ENCODE measurements at regions not wholly inside any gene's neighbourhood (a gene's known extent, or its start where the extent isn't known, plus 50 kb on each side); places are given as distances from the start of the nearest gene placed in this dataset.

GRCh38 chr4:180960743-180961401, 1282.3 kb upstream of the TENM3 start:
- Mint-ChIP-seq H3K36me3 (ENCODE audit: low read depth, unreplicated experiment) (no peaks in the 10 kb centered on the region), H3K27me3 (ENCODE audit: low read depth, unreplicated experiment) (no peaks in the 10 kb centered on the region), H3K4me1 (ENCODE audit: low read depth, unreplicated experiment) (peaks cover 7% of the 10 kb centered on the region), H3K9me3 (ENCODE audit: unreplicated experiment) (no peaks in the 10 kb centered on the region), H3K27ac (ENCODE audit: unreplicated experiment) (no peak overlapping the region), H3K4me3 (ENCODE audit: unreplicated experiment) (no peak overlapping the region)
- Histone ChIP-seq H3K4me2 (ENCODE audit: low read length) (no peak overlapping the region), H3K27ac (ENCODE audit: low read depth, low read length) (no peak overlapping the region), H3K36me3 (ENCODE audit: insufficient read depth, low read length) (no peaks in the 10 kb centered on the region), H2AFZ (ENCODE audit: low read depth, low read length) (no peak overlapping the region), H3K4me1 (ENCODE audit: insufficient read depth, low read length) (no peaks in the 10 kb centered on the region), H3K4me3 (ENCODE audit: insufficient read depth, low read depth, low read length) (no peak overlapping the region), H3K79me2 (ENCODE audit: insufficient read depth, low read length) (no peaks in the 10 kb centered on the region), H4K20me1 (ENCODE audit: insufficient read depth, low read length) (no peaks in the 10 kb centered on the region), H3K27me3 (ENCODE audit: insufficient read depth, low read length) (no peaks in the 10 kb centered on the region), H3K9me3 (ENCODE audit: insufficient read depth, low read depth, low read length) (no peaks in the 10 kb centered on the region), H3K9ac (ENCODE audit: low read length) (no peak overlapping the region)
- TF ChIP-seq, protein P1, sequence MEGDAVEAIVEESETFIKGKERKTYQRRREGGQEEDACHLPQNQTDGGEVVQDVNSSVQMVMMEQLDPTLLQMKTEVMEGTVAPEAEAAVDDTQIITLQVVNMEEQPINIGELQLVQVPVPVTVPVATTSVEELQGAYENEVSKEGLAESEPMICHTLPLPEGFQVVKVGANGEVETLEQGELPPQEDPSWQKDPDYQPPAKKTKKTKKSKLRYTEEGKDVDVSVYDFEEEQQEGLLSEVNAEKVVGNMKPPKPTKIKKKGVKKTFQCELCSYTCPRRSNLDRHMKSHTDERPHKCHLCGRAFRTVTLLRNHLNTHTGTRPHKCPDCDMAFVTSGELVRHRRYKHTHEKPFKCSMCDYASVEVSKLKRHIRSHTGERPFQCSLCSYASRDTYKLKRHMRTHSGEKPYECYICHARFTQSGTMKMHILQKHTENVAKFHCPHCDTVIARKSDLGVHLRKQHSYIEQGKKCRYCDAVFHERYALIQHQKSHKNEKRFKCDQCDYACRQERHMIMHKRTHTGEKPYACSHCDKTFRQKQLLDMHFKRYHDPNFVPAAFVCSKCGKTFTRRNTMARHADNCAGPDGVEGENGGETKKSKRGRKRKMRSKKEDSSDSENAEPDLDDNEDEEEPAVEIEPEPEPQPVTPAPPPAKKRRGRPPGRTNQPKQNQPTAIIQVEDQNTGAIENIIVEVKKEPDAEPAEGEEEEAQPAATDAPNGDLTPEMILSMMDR (IDR thresholded peaks at IDR 0.05; ENCODE audit: insufficient read depth, low read depth, low read length) = no peak
- TF ChIP-seq EZH2 (IDR thresholded peaks at IDR 0.05; ENCODE audit: insufficient read depth, low read length) = no peak
- FAIRE-seq = no peak
- DNase-seq (ENCODE audit: low read depth) = no peak

- H3K27ac ChIP-seq (ENCODE audit: low read depth, low read length) = no peak overlapping the region
- no peak overlapping the region for H3K4me2 ChIP-seq (ENCODE audit: low read length)
- Mint-ChIP-seq H3K4me3 (ENCODE audit: unreplicated experiment) (no peak overlapping the region), H3K36me3 (ENCODE audit: low read depth, unreplicated experiment) (no peaks in the 10 kb centered on the region), H3K27ac (ENCODE audit: unreplicated experiment) (no peak overlapping the region), H3K9me3 (ENCODE audit: unreplicated experiment) (no peaks in the 10 kb centered on the region), H3K4me1 (ENCODE audit: low read depth, unreplicated experiment) (peaks cover 7% of the 10 kb centered on the region), H3K27me3 (ENCODE audit: low read depth, unreplicated experiment) (no peaks in the 10 kb centered on the region)
- H3K9me3 ChIP-seq (ENCODE audit: insufficient read depth, low read depth, low read length) = no peaks in the 10 kb centered on the region
- H4K20me1 ChIP-seq (ENCODE audit: insufficient read depth, low read length) = no peaks in the 10 kb centered on the region
- FAIRE-seq (no peak), DNase-seq (ENCODE audit: low read depth) (no peak)
- no peak overlapping the region for H2AFZ ChIP-seq (ENCODE audit: low read depth, low read length)
- no peak overlapping the region for H3K9ac ChIP-seq (ENCODE audit: low read length)
- TF ChIP-seq EZH2 (IDR thresholded peaks at IDR 0.05; ENCODE audit: insufficient read depth, low read length) = no peak
- TF ChIP-seq, protein P1 (IDR thresholded peaks at IDR 0.05; ENCODE audit: insufficient read depth, low read depth, low read length) = no peak
- no peaks in the 10 kb centered on the region for H3K27me3 ChIP-seq (ENCODE audit: insufficient read depth, low read length)
- no peaks in the 10 kb centered on the region for H3K79me2 ChIP-seq (ENCODE audit: insufficient read depth, low read length)
- no peaks in the 10 kb centered on the region for H3K36me3 ChIP-seq (ENCODE audit: insufficient read depth, low read length)
- H3K4me3 ChIP-seq (ENCODE audit: insufficient read depth, low read depth, low read length) = no peak overlapping the region
- no peaks in the 10 kb centered on the region for H3K4me1 ChIP-seq (ENCODE audit: insufficient read depth, low read length)
Observed at GRCh38 chr4:180962268-180962667, 1280.9 kb upstream of the TENM3 start.

- Histone ChIP-seq H3K4me3 (ENCODE audit: insufficient read depth, low read depth, low read length) (no peak overlapping the region), H2AFZ (ENCODE audit: low read depth, low read length) (no peak overlapping the region), H3K9me3 (ENCODE audit: insufficient read depth, low read depth, low read length) (no peaks in the 10 kb centered on the region), H3K27ac (ENCODE audit: low read depth, low read length) (no peak overlapping the region), H3K79me2 (ENCODE audit: insufficient read depth, low read length) (no peaks in the 10 kb centered on the region), H3K9ac (ENCODE audit: low read length) (no peak overlapping the region), H4K20me1 (ENCODE audit: insufficient read depth, low read length) (no peaks in the 10 kb centered on the region), H3K4me2 (ENCODE audit: low read length) (no peak overlapping the region), H3K4me1 (ENCODE audit: insufficient read depth, low read length) (no peaks in the 10 kb centered on the region), H3K36me3 (ENCODE audit: insufficient read depth, low read length) (no peaks in the 10 kb centered on the region), H3K27me3 (ENCODE audit: insufficient read depth, low read length) (no peaks in the 10 kb centered on the region)
- no peak for FAIRE-seq
- TF ChIP-seq EZH2 (IDR thresholded peaks at IDR 0.05; ENCODE audit: insufficient read depth, low read length) = no peak
- TF ChIP-seq, protein P1 (IDR thresholded peaks at IDR 0.05; ENCODE audit: insufficient read depth, low read depth, low read length) = no peak
- Mint-ChIP-seq H3K27ac (ENCODE audit: unreplicated experiment) (no peak overlapping the region), H3K36me3 (ENCODE audit: low read depth, unreplicated experiment) (no peaks in the 10 kb centered on the region), H3K27me3 (ENCODE audit: low read depth, unreplicated experiment) (no peaks in the 10 kb centered on the region), H3K4me1 (ENCODE audit: low read depth, unreplicated experiment) (peaks cover 1% of the 10 kb centered on the region), H3K9me3 (ENCODE audit: unreplicated experiment) (no peaks in the 10 kb centered on the region), H3K4me3 (ENCODE audit: unreplicated experiment) (no peak overlapping the region)
- no peak for DNase-seq (ENCODE audit: low read depth)
Observed at GRCh38 chr4:180966312-180966711, 1276.9 kb upstream of the TENM3 start.
